ENCODE measurements at regions not wholly inside any gene's neighbourhood (a gene's known extent, or its start where the extent isn't known, plus 50 kb on each side); places are given as distances from the start of the nearest gene placed in this dataset.

- ATAC-seq, result no peak
- no peaks in the 10 kb centered on the region for H3K36me3 ChIP-seq (ENCODE audit: control insufficient read depth in 2 of 2, insufficient read depth in 2 of 2, low read length in 1 of 2)
Observed at GRCh38 chr6:66190858-66191257, 483.8 kb upstream of the EYS start.

GRCh38 chr6:66189915-66190314, 482.9 kb upstream of the EYS start:
- H3K9ac ChIP-seq (ENCODE audit: control insufficient read depth, insufficient read depth, low read length), result no peak overlapping the region
- H3K79me2 ChIP-seq (ENCODE audit: control insufficient read depth, insufficient read depth, low read length), result no peaks in the 10 kb centered on the region
- DNase-seq (ENCODE audit: low read depth, low spot score), result no peak
- BruUV-seq (replicated peaks), result no TSS peak
- WGBS (ENCODE audit: insufficient coverage, insufficient replicate concordance, low lambda C conversion rate, missing lambda C conversion rate), result 0% methylated on average over 3 of the region's 3 CpGs
- H3K4me1 ChIP-seq (ENCODE audit: control insufficient read depth, insufficient read depth, low read length), result no peaks in the 10 kb centered on the region
- POLR2A ChIA-PET, result no interaction called here
- ATAC-seq, result no peak
- no peaks in the 10 kb centered on the region for H3K27me3 ChIP-seq (replicated peaks in 1 of 2; ENCODE audit: control insufficient read depth in 2 of 2, insufficient read depth in 2 of 2, low read length in 1 of 2)
- no peak overlapping the region for H3K4me3 ChIP-seq
- in situ Hi-C loops (cut with MboI) (no loop called here), intact Hi-C loops (cut with micrococcal nuclease; ENCODE audit: unreplicated experiment) (no loop called here)
- no peaks in the 10 kb centered on the region for H4K20me1 ChIP-seq (ENCODE audit: control insufficient read depth, insufficient read depth)
- no peaks in the 10 kb centered on the region for H3K36me3 ChIP-seq (ENCODE audit: control insufficient read depth in 2 of 2, insufficient read depth in 2 of 2, low read length in 1 of 2)
- SMC1A ChIA-PET (ENCODE audit: uncharacterized antibody, unreplicated experiment), result no interaction called here
- no peak for FAIRE-seq
- TF ChIP-seq KDM1A (IDR thresholded peaks at IDR 0.05; ENCODE audit: borderline replicate concordance) (no peak), EED (IDR thresholded peaks at IDR 0.05; ENCODE audit: low read depth) (no peak), RUNX3 (IDR thresholded peaks at IDR 0.05; ENCODE audit: low read length) (no peak), RBBP5 (conservative IDR thresholded peaks at IDR 0.05) (no peak)
- no peak overlapping the region for H2AFZ ChIP-seq (ENCODE audit: control insufficient read depth, low read depth, low read length)
- H3K27ac ChIP-seq (ENCODE audit: control insufficient read depth, insufficient read depth), result no peak overlapping the region
- RAD21 ChIA-PET (ENCODE audit: unreplicated experiment), result no interaction called here
- no peak overlapping the region for H3K4me2 ChIP-seq (ENCODE audit: control insufficient read depth, insufficient read depth)
- CTCF ChIA-PET, result no interaction called here
- no peaks in the 10 kb centered on the region for H3K9me3 ChIP-seq (replicated peaks; ENCODE audit: control insufficient read depth, insufficient read depth, low read length)

More at GRCh38 chr6:66190858-66191257, 483.8 kb upstream of the EYS start:
- CTCF ChIA-PET, result no interaction called here
- Histone ChIP-seq H3K4me2 (ENCODE audit: control insufficient read depth, insufficient read depth) (no peak overlapping the region), H2AFZ (ENCODE audit: control insufficient read depth, low read depth, low read length) (no peak overlapping the region), H3K4me1 (ENCODE audit: control insufficient read depth, insufficient read depth, low read length) (no peaks in the 10 kb centered on the region), H3K9ac (ENCODE audit: control insufficient read depth, insufficient read depth, low read length) (no peak overlapping the region), H3K27me3 (replicated peaks in 1 of 2; ENCODE audit: control insufficient read depth in 2 of 2, insufficient read depth in 2 of 2, low read length in 1 of 2) (no peaks in the 10 kb centered on the region), H3K4me3 (no peak overlapping the region), H3K79me2 (ENCODE audit: control insufficient read depth, insufficient read depth, low read length) (no peaks in the 10 kb centered on the region), H3K27ac (ENCODE audit: control insufficient read depth, insufficient read depth) (no peak overlapping the region), H4K20me1 (ENCODE audit: control insufficient read depth, insufficient read depth) (no peaks in the 10 kb centered on the region), H3K9me3 (replicated peaks; ENCODE audit: control insufficient read depth, insufficient read depth, low read length) (no peaks in the 10 kb centered on the region)
- RAD21 ChIA-PET (ENCODE audit: unreplicated experiment), result no interaction called here
- SMC1A ChIA-PET (ENCODE audit: uncharacterized antibody, unreplicated experiment), result no interaction called here
- FAIRE-seq (no peak), DNase-seq (ENCODE audit: low read depth, low spot score) (no peak)
- intact Hi-C loops (cut with micrococcal nuclease; ENCODE audit: unreplicated experiment), result no loop called here
- 15% methylated on average over 5 of the region's 5 CpGs for WGBS (ENCODE audit: insufficient coverage, insufficient replicate concordance, low lambda C conversion rate, missing lambda C conversion rate)
- no TSS peak for BruUV-seq (replicated peaks)
- in situ Hi-C loops (cut with MboI), result no loop called here
- POLR2A ChIA-PET, result no interaction called here
- no peak for TF ChIP-seq YY1 (IDR thresholded peaks at IDR 0.05; ENCODE audit: low read depth, low read length)
- no peak for TF ChIP-seq IKZF2 (IDR thresholded peaks at IDR 0.05)
- TF ChIP-seq ATF2 (IDR thresholded peaks at IDR 0.05; ENCODE audit: low read length), result no peak
